MM.1S (cell line): ENCODE measurements at regions not wholly inside any gene's neighbourhood (a gene's known extent, or its start where the extent isn't known, plus 50 kb on each side); places are given as distances from the start of the nearest gene placed in this dataset.

Source experiments
- CTCF ChIP-seq: fragments of 300-600 bp; sonication (generic); IDR thresholded peaks from 2 replicates; pipeline ENCODE4 v1.5.1; 2016; ENCODE audit warnings: antibody characterized with exemption, low read length, mixed read lengths
- EZH2 ChIP-seq: fragments of 300-600 bp; sonication (generic); optimal IDR thresholded peaks from 2 replicates; pipeline ENCODE3; 2017; ENCODE audit warnings: low read depth, mild to moderate bottlenecking, antibody characterized with exemption, low read length, mixed read lengths

DNA sequence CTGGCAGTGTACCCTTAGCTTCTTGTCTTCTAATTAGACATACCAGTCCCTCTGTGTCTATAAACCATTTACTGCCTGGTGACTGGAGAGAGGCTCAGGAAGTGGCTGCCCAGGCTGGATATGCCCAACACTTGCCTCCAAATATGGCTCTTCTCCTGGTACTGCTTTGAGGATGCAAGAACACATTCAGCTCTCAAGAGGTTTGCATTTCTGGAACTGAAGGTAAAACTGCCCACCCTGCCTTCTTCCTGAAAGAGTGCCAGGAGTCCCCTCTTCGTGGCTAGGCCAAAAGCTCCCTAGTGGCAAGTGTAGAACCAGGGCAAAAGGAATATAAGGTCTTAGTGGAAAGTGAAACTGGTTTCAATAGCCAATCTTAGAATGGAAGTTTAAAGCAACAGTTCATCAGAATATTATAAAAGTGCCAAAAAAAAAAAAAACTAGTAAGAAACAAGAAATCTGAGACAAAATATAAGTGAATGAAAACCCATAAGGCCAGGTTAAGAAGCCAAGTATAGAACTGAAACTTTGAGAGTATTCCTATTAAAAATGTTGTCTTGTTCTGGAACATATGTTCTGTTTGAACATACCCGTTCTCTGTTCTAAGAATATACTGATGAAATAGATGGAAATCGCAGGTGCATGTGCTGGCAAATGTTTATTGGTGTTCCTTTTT, 77.2 kb upstream of the CTTNBP2NL start:
- TF ChIP-seq CTCF (no peak), EZH2 (no peak)
